DMS53 treated with DMSO at 0.1 percent for 48 hours (cell line): ENCODE measurements at regions not wholly inside any gene's neighbourhood (a gene's known extent, or its start where the extent isn't known, plus 50 kb on each side); places are given as distances from the start of the nearest gene placed in this dataset.
"Not testable (repeated sequence)": the region's sequence is repeated elsewhere in the genome, so short reads cannot be mapped to it uniquely, and the experiment has no call there.

ENCODE experiments used
- DNase-seq: peaks from one replicate; lab custom pipeline; 2025; ENCODE audit not compliant: unreplicated experiment; lab: John Stamatoyannopoulos, UW

DNA sequence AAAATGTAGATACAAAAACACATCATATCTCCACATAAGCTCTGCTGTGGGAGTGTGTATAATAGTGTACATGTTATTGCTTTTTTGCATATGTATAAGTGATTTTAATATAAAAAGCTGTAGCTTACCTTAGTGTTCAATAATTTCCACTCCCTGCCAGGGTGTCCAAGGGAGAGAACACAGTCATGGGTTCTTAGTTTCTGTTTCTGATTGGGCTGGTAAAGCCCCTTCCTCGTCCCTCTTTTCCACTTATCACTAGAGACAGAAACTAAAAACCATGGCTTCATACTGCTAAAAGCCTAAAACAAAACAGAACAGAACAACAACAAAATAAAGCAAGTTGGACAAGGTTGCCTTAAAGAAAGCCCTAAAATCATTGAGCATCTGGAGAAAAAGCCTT, 74.4 kb upstream of the S1PR3 start:
- DNase-seq: no peak

DNA sequence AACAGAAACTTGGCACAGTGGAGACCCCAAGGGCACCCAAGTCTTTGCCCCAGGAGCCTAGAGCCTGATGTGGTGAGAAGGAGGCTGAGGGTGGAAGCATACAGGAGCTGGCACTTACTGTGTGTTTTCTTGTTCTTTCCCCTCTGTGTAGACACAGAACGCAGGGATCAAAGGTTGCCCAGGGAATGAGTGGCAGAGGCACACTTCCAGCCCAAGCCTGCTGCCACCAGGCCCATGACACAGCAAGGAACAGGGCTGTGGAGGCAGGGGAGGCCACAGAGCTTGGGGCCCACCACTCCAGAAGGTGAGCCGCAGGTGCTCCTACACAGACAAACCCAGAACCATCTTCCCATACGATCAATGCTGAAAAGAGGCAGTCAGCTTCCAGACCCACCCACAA, 73.9 kb upstream of the S1PR3 start:
- no peak for DNase-seq

DNA sequence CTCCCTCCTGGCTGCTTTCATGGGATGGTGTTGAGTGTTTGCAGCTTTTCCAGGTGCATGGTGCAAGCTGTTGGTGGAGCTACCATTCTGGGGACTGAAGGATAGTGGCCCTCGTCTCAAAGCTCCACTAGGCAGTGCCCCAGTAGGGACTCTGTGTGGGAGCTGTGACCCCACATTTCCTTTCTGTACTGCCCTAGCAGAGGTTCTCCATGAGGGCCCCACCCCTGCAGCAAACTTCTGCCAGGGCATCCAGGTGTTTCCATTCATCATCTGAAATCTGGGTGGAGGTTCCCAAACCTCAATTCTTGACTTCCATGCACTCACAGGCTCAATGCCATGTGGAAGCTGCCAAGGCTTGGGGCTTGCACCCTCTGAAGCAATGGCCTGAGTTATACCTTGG, 72.7 kb upstream of the S1PR3 start:
- DNase-seq: not testable (repeated sequence)

DNA sequence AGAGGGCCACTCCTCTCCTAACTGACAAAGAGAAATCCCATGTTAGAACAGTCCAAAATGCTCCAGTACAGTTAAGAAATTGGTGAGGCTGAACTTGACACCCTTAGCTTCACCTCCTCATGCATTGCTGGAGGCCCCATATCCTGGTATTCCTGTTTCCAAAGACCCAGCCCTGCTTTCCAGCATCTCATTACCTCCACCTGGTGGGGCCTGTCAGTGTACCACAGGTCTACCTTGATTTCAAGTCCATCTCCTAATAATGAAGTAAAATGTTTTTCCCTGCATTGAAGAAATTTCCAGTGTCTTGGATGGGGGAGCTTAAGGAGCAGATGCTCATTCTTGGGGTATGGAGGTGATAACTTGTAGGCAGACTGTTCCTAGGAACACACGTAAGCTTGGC, 70.6 kb upstream of the S1PR3 start:
- DNase-seq: no peak

DNA sequence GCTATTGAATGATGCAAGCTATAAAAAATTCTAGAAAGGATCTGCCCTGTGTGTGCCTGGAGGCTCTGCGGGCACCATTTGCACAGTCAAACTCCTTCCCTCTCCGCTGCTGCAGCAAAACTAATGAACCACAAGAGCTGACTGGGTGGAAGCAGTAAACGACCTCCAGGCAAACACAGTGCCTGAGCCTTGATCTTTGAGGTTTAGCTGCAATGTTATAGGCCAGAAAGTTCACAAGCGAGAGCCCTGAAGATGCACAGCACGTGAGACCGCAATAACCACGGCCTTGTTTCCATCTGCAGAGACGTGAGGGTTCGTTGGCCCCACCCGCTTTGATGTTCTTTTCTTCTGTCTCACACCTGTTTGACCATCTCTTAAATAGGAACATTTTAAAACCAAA, 69.2 kb upstream of the S1PR3 start:
- no peak for DNase-seq

DNA sequence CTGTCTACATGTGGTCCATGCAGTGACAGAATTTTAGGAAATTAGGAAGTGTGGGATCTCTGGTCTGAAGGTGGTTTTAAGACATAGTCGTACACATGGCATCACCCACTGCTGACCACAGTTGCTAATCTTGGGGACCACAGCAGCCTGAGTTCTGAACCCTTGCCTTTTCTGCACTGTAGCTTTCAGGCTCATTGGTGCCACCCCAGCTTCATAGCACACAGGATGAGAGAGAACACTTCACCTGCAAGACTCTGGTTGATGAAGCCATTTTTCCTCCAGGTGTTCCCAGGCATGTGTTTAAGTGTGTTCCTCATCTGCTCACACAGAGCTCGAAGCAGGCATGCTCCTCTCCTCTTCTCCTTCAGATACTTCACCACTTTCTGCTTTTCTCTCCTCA, 68.2 kb upstream of the S1PR3 start:
- no peak for DNase-seq

DNA sequence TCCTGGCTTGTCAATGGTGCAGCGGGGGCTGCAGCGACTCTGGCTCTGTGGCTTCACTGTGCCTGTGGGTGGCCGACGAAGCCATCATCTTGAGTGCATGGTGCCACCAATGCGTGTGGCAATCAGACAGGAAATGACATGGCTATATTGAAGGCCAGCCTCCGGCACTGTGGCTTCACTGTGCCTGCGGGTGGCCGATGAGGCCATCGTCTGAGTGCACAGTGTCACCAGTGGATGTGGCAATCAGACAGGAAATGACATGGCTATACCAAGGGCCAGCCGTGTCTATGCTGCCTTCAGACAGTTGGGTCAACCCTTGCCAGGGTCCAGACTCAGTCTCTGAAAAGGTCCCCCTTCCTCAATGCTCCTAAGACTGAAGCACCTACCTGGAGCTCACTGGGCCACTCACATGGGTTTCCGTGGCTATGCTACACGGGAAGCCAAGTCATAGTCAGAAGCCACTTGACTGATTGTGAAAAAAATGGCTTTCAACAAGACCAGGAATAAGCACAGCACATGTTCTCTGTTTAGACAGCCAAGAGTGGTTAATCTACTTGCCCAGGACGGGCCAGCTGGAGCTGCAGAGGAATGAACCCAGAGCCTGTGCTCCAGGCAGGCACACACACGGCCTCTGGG, 67.5 kb upstream of the S1PR3 start:
- DNase-seq: no peak

DNA sequence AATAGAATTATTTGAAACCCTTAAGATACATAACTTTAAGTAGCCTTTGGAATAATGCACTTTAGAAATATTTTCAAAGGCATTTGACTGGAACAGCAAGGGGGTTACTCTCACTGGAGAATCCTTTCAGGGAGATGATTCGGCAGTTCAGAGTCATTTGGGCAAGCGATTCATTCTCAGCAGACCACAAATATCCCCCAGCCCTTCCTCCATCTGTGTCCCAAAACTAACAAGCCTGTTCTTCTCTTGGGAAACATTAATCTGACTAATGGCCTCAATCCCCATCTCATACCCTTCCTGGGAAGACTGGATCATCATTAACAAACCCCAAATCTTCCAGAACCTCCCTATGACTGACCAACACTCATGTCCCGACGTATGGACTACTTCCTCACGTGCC, 65.8 kb upstream of the S1PR3 start:
- no peak for DNase-seq

DNA sequence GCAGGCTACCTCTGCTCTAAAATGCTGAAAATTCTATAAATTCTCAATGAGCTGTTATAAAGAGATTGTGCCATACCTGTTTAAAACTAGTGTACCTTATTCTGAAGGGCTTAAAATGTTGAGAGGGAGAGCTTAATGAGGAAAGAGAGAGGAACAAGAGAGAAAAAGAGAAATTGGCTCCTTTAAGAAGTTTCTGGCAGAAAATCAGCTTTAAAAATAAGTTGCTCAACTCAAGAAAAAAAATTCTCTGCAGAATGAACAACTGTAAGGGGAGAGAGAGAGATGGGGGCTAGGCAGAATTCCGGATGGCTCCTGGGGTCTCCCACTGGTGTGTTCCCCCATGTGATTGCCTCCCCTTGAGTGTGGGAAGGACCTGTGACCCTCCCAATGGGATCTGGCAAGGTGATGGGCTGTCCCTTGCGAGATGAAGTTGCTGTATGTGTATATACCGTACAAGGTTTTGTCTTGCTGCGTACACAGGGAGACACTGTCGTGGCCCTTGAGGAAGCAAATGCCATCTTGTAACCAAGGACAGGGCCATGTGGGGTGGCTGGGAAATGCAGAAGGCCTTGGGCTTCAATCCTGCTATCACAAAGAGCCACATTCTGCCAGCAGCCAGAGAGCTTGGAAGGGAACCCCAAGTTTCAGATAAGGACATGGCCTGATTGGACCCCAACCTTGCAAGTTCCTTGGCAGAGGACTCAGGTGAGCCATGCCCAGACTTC, 64.3 kb upstream of the S1PR3 start:
- DNase-seq: no peak

DNA sequence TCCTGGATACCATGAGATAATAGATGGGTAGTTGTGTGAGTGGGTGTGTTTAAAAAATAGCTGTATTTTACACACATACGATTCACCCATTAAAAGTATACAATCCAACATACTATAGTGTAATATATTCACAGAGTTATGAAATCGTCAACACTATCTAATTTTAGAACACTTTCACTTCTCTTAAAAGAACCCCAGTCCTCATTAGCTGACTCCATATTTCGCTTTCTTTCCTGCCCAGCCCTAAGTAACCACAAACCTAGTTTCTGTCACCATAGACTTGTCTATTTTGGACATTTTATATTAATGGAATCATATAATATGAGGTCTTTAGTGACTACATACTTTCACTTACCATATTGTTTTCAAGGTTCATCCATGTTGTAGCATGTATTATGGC, 63.8 kb upstream of the S1PR3 start:
- no peak for DNase-seq

DNA sequence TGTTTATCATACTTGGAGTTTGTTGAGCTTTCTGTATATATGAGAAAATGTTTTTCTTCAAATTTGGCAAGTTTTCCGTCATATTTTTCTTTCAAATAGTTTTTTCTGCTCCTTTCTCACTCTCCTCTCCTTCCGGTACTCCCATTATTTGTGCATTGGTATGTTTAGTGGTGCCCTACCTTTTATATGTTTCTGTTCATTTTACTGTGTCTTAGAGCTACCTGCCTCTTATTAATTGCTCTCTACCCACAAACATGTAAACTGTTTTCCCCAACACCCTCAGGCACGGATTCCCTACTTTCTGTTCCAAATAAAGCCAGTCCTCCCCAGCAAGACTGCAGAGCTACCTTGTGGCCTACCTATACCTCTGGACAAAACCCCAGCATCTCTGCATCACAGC, 60.6 kb upstream of the S1PR3 start:
- no peak for DNase-seq

DNA sequence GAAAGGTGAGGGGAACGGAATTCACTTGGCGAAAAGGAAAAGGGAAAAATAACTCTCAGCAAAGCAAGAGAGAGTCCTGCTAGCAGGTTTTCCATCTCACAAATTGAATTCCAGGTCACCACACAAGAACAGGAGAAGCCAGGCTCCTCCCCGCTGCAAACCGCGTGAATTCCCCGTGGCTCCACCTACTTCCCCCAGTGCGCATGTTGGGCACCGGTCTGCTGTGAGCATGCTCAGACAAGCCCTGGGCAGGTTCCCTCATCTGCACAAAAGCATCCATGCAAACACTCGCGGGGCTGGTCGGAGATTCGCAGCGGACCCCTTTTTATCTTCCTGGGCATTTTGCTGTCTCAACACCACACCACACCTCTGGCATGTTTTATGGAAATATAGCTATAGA, 58.5 kb upstream of the S1PR3 start:
- no peak for DNase-seq

DNA sequence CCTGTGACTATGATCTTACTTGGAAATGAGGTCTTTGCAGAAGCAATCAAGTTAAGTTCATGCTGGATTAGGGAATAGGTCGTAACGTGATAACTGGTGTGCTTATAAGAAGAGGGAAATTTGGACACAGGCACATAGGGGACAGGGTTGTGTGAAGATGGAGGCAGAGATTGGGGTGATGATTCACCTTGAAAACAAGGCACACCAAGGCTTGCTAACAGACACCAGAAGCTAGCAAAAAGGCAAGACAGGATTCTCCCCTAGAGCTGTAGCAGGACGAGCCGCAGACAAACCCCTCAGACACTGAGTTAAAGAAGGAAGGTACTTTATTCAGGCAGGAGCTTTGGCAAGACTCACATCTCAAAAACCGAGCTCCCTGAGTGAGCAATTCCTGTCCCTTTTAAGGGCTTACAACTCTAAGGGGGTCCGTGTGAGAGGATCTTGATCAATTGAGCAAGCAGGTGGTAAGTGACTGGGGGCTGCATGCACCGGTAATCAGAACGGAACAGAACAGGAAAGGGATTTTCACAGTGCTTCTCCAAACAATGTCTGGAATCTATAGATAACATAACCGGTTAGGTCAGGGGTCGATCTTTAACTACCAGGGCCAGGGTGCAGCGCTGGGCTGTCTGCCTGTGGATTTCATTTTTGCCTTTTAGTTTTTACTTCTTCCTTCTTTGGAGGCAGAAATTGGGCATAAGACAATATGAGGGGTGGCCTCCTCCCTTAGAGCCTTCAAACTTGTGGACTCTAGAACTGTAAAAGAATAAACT, 57.5 kb upstream of the S1PR3 start:
- DNase-seq: no peak

DNA sequence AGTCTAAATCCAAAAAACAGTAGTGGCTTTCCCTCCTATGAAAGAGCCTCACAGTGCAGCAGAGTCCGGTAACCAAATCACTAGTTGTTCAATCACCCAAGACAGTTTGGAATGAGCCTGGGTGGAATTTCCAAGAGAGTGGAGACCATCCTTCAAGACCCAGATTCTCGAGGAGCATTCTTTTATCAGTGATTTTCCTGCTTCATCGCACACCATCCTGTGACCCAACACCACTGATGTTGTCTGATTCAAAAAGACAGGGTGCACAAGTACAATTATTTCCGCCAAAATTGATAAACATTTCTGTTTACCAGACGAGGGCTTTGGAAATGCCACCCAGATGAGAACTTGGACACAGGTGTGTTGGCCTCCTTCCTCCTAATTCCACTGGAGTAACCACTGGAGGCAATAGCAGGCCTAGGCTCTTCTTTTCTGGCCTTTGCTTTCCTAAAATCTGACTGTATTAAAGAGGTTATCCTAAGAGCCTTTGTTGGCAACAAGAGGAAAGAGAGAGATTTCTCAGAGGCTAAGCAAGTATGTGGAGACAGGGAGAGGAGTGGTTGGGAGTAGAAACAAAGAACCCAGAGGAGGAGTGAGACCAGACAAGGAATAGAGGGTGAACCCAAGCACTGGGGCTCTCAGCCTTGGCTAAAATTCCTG, 56.3 kb upstream of the S1PR3 start:
- DNase-seq: no peak

DNA sequence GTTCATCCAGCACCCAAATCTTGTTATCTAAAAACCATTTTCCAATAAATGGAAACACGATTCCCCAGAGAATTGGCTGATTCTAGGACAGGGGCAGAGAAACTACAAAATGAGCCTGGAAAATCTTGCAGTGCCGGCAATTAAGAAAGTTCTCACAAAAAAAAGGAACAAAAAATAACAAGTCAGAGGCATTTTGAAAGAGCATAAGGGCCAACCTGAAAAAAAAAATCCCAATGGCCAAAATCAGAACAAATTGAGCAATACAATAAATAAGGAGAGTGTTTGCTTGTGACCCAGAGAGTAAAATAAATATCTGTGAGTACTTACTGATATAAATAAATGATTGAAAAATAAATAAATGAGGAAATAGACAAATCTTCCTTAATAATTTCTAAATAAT, 55.1 kb upstream of the S1PR3 start:
- DNase-seq: no peak

DNA sequence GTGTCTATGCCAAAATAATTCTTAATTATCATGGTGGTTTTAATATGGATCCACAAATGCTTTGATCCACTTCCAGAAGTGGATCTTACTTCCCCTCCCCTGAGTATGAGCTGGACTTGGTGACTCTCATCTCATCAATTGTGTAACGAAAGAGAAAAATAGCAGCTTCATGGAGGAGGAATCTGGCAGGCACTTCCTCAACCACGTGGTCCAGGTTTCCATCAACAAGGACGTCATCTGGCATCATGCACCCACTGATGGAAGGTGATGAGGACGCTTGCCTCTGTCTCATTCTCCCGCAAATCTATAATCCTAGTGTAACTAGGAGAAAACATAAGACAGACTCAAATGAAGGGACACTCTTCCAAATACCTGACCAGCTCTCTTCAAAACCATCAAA, 54.6 kb upstream of the S1PR3 start:
- no peak for DNase-seq

DNA sequence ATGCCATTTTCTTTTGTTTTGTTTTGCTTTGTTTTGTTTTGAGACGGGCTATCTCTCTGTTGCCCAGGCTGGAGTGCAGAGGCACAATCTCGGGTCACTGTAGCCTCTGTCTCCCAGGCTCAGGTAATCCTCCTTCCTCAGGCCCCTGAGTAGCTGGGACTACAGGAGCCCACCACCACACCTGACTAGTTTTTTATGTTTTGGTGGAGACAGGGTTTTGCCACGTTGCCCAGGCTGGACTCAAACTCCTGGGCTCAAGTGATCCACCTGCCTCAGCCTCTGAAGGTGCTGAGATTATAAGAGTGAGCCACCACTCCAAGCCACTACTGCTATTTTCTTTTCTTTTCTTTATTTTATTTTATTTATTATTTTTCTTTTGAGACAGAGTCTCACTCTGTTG, 54.0 kb upstream of the S1PR3 start:
- no peak for DNase-seq

DNA sequence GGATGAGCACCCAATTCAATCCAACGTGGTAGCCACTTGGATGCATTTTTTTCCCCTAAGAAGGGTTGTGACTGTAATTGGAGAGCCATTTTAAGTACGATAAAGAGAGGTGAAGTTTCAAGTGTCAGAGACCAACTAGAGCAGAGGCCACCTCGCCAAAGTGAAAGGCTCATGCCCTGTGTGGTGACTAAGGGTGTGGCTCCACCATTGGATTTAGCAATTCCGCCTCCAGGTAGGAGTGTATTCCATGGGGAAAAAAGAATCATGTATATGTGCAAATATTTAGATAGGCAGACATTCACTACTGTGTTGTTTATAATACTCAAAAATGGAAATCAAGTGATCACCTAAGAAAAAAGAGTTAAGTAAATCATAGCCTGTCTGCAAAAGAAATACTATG, 53.1 kb upstream of the S1PR3 start:
- no peak for DNase-seq
